ENCODE measurements at regions not wholly inside any gene's neighbourhood (a gene's known extent, or its start where the extent isn't known, plus 50 kb on each side); places are given as distances from the start of the nearest gene placed in this dataset.

DNA sequence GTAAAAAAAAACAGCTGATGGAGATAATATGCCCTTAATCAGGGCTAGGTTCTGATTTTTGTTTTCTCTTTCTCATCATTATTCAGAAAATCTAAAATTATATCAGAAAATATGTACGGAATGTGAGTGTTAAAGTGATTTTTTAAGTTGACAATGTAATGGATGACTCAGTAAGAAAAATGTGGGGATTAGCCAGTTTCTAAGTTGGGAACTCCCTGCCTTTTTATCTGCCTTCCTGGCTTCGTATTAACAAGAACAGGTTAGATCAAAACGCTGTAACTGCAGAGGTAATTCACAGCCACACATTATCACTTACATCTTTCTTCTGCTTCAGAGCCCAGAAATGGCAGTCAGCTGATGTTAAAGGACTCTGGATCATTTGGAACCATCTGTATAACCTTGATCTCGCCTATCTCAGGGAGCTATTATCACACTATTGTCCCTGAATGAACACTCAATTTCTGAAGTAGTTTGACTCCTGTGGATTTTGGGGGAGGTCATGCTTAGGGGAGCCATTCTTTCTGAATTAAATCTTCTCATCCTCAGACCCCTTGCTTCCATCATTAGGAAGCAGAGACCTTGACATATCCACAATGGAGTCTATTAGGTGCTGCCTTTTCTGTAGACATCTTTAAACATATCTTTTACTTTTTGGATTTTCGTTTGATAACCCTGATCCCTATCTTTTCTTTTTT, 135.7 kb upstream of the SLC16A7 start:
- H3K9ac ChIP-seq (ENCODE audit: low read length): no peak overlapping the region
- H3K4me1 ChIP-seq (ENCODE audit: insufficient read depth, low read length, severe bottlenecking): no peaks in the 10 kb centered on the region
- H2AFZ ChIP-seq (ENCODE audit: low read length): no peak overlapping the region
- H3K27me3 ChIP-seq (ENCODE audit: insufficient read depth, low read length): no peaks in the 10 kb centered on the region
- H3K27ac ChIP-seq (ENCODE audit: low read depth, low read length, poor library complexity, severe bottlenecking): no peak overlapping the region
- H3K4me2 ChIP-seq (ENCODE audit: low read length): no peak overlapping the region
- H3K9me3 ChIP-seq (ENCODE audit: low read length): no peaks in the 10 kb centered on the region
- H4K20me1 ChIP-seq (ENCODE audit: insufficient read depth, low read length): no peaks in the 10 kb centered on the region
- H3K36me3 ChIP-seq (ENCODE audit: insufficient read depth, low read length): no peaks in the 10 kb centered on the region
- H3K4me3 ChIP-seq (ENCODE audit: low read depth, low read length, poor library complexity, severe bottlenecking): no peak overlapping the region
- no peaks in the 10 kb centered on the region for H3K79me2 ChIP-seq (ENCODE audit: insufficient read depth, low read length)
- TF ChIP-seq, protein P1, sequence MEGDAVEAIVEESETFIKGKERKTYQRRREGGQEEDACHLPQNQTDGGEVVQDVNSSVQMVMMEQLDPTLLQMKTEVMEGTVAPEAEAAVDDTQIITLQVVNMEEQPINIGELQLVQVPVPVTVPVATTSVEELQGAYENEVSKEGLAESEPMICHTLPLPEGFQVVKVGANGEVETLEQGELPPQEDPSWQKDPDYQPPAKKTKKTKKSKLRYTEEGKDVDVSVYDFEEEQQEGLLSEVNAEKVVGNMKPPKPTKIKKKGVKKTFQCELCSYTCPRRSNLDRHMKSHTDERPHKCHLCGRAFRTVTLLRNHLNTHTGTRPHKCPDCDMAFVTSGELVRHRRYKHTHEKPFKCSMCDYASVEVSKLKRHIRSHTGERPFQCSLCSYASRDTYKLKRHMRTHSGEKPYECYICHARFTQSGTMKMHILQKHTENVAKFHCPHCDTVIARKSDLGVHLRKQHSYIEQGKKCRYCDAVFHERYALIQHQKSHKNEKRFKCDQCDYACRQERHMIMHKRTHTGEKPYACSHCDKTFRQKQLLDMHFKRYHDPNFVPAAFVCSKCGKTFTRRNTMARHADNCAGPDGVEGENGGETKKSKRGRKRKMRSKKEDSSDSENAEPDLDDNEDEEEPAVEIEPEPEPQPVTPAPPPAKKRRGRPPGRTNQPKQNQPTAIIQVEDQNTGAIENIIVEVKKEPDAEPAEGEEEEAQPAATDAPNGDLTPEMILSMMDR (IDR thresholded peaks at IDR 0.05; ENCODE audit: low read length): no peak
- TF ChIP-seq EZH2 (IDR thresholded peaks at IDR 0.05; ENCODE audit: borderline replicate concordance, low read length): no peak
- no peaks in the 10 kb centered on the region for H3F3A ChIP-seq (ENCODE audit: insufficient read depth, low read length)
- no peaks in the 10 kb centered on the region for H3K9me2 ChIP-seq (ENCODE audit: low read depth, low read length)

DNA sequence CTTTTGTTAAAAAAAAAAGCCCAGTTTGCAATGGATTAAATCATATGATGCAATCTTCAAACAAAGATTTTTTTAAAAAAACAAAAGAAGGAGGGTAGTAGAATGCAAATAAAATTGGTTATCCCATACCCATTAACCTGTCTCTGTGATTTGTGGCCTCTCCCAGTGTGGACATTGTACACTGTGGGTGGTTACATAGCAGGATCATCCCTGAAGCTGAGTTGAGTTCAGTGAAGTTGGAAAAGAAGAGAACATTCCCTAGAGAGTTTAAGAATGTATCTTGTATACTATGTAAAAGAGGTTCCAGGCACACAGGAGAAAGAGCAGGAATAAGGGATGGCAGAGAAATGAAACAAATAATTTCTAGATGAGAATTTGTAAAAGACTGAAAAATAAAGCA, 142.4 kb upstream of the SLC16A7 start:
- Histone ChIP-seq H3K27me3 (ENCODE audit: insufficient read depth, low read length) (no peaks in the 10 kb centered on the region), H3K36me3 (ENCODE audit: insufficient read depth, low read length) (no peaks in the 10 kb centered on the region), H3K9me2 (ENCODE audit: low read depth, low read length) (no peaks in the 10 kb centered on the region), H4K20me1 (ENCODE audit: insufficient read depth, low read length) (no peaks in the 10 kb centered on the region), H3K9ac (ENCODE audit: low read length) (no peak overlapping the region), H3K27ac (ENCODE audit: low read depth, low read length, poor library complexity, severe bottlenecking) (no peak overlapping the region), H3K4me3 (ENCODE audit: low read depth, low read length, poor library complexity, severe bottlenecking) (no peak overlapping the region), H3K79me2 (ENCODE audit: insufficient read depth, low read length) (no peaks in the 10 kb centered on the region), H3F3A (ENCODE audit: insufficient read depth, low read length) (no peaks in the 10 kb centered on the region), H3K9me3 (ENCODE audit: low read length) (no peaks in the 10 kb centered on the region), H3K4me1 (ENCODE audit: insufficient read depth, low read length, severe bottlenecking) (no peaks in the 10 kb centered on the region), H3K4me2 (ENCODE audit: low read length) (no peak overlapping the region), H2AFZ (ENCODE audit: low read length) (no peak overlapping the region)
- TF ChIP-seq EZH2 (IDR thresholded peaks at IDR 0.05; ENCODE audit: borderline replicate concordance, low read length): no peak
- TF ChIP-seq, protein P1 (IDR thresholded peaks at IDR 0.05; ENCODE audit: low read length): no peak

DNA sequence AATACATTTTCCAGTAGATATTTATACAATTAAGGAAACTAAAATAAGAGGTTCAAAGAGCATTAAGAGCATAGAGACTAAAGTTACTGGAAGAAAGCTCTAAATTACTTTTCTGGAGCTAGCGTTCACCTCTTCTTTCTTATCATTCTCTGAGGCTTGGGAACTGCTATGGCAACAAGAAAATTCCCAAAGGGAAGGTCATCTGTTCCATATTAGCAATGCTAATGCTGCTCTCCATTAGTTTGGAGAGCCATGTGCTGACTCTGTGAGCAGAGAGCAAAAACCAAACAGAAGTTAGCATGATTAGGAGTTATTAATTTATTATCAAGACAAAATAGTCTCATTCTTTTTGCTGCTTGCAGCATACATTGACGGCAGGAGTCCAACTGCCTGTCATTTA, 143.1 kb upstream of the SLC16A7 start:
- Histone ChIP-seq H3K4me2 (ENCODE audit: low read length) (no peak overlapping the region), H3K27ac (ENCODE audit: low read depth, low read length, poor library complexity, severe bottlenecking) (no peak overlapping the region), H3K4me1 (ENCODE audit: insufficient read depth, low read length, severe bottlenecking) (no peaks in the 10 kb centered on the region), H3K9ac (ENCODE audit: low read length) (no peak overlapping the region), H3K79me2 (ENCODE audit: insufficient read depth, low read length) (no peaks in the 10 kb centered on the region), H3K9me2 (ENCODE audit: low read depth, low read length) (no peaks in the 10 kb centered on the region), H3F3A (ENCODE audit: insufficient read depth, low read length) (no peaks in the 10 kb centered on the region), H3K27me3 (ENCODE audit: insufficient read depth, low read length) (no peaks in the 10 kb centered on the region), H3K4me3 (ENCODE audit: low read depth, low read length, poor library complexity, severe bottlenecking) (no peak overlapping the region), H3K36me3 (ENCODE audit: insufficient read depth, low read length) (no peaks in the 10 kb centered on the region), H3K9me3 (ENCODE audit: low read length) (no peaks in the 10 kb centered on the region), H2AFZ (ENCODE audit: low read length) (no peak overlapping the region), H4K20me1 (ENCODE audit: insufficient read depth, low read length) (no peaks in the 10 kb centered on the region)
- no peak for TF ChIP-seq EZH2 (IDR thresholded peaks at IDR 0.05; ENCODE audit: borderline replicate concordance, low read length)
- TF ChIP-seq, protein P1 (IDR thresholded peaks at IDR 0.05; ENCODE audit: low read length): no peak

All from OCI-LY1 (cell line).